Epithelial cell of prostate (primary cell): ENCODE measurements at regions not wholly inside any gene's neighbourhood (a gene's known extent, or its start where the extent isn't known, plus 50 kb on each side); places are given as distances from the start of the nearest gene placed in this dataset.

Source experiments
- DNase-seq: peaks from one replicate; pipeline ENCODE4 v3.0.0-alpha.2; 2011; ENCODE audit warnings: low read depth, low spot score
- H3K27ac ChIP-seq: fragments of 450-650 bp; 2 replicates; pipeline ENCODE4 v1.5.1; 2017; ENCODE audit warnings: mild to moderate bottlenecking

GRCh38 chr20:9926007-9926406 is 87.1 kb upstream of the PAK5 start:
- no peak for DNase-seq

GRCh38 chr20:9923648-9924047 is 84.8 kb upstream of the PAK5 start:
- H3K27ac ChIP-seq, result no peak overlapping the region
- DNase-seq, result no peak

More at GRCh38 chr20:9926007-9926406, 87.1 kb upstream of the PAK5 start:
- no peak overlapping the region for H3K27ac ChIP-seq

GRCh38 chr20:9920866-9921265 is 82.0 kb upstream of the PAK5 start:
- DNase-seq, result no peak
- no peak overlapping the region for H3K27ac ChIP-seq

- H3K27ac ChIP-seq, result no peak overlapping the region
Measured at GRCh38 chr20:9919271-9920014, 80.6 kb upstream of the PAK5 start.

GRCh38 chr20:9918348-9918747 is 79.5 kb upstream of the PAK5 start:
- H3K27ac ChIP-seq, result no peak overlapping the region
- DNase-seq, result no peak

More at GRCh38 chr20:9919271-9920014, 80.6 kb upstream of the PAK5 start:
- DNase-seq, result no peak

GRCh38 chr20:9916761-9917160 is 77.9 kb upstream of the PAK5 start:
- DNase-seq, result no peak
- H3K27ac ChIP-seq, result no peak overlapping the region

GRCh38 chr20:9912858-9913434 is 74.1 kb upstream of the PAK5 start:
- no peak overlapping the region for H3K27ac ChIP-seq
- DNase-seq, result no peak

GRCh38 chr20:9912290-9912689 is 73.4 kb upstream of the PAK5 start:
- H3K27ac ChIP-seq, result no peak overlapping the region
- no peak for DNase-seq

- DNase-seq, result no peak
- no peak overlapping the region for H3K27ac ChIP-seq
Measured at GRCh38 chr20:9911519-9911918, 72.6 kb upstream of the PAK5 start.

- no peak overlapping the region for H3K27ac ChIP-seq
- no peak for DNase-seq
Measured at GRCh38 chr20:9909167-9909566, 70.3 kb upstream of the PAK5 start.

- no peak overlapping the region for H3K27ac ChIP-seq
- no peak for DNase-seq
Measured at GRCh38 chr20:9903048-9903655, 64.3 kb upstream of the PAK5 start.

- no peak overlapping the region for H3K27ac ChIP-seq
- DNase-seq, result no peak
Measured at GRCh38 chr20:9889270-9889981, 50.5 kb upstream of the PAK5 start.
